PC-3 (cell line): ENCODE measurements at regions not wholly inside any gene's neighbourhood (a gene's known extent, or its start where the extent isn't known, plus 50 kb on each side); places are given as distances from the start of the nearest gene placed in this dataset.

ENCODE experiments used
- ATAC-seq: fragments of 200-7000 bp; cut with Tn5 transposase; 2 replicates; pipeline ENCODE4 v1.9.1; 2020; ENCODE audit warnings: mild to moderate bottlenecking, moderate library complexity
- BruUV-seq: library from RNA; stranded (reverse); fragments of 400-500 nt; replicated peaks from 2 replicates; lab custom pipeline; 2021; lab: Mats Ljungman, UMichigan
- CTCF ChIA-PET: fragments of 300-600 bp; sonication (Branson Sonifier 250); formaldehyde crosslinking; loops from one replicate; lab custom pipeline; 2022; ENCODE audit warnings: antibody characterized with exemption; lab: Charles Lee
- POLR2A ChIA-PET: fragments of 300-600 bp; sonication (Branson Sonifier 250); formaldehyde crosslinking; loops from one replicate; lab custom pipeline; 2022; ENCODE audit warnings: antibody characterized with exemption; ENCODE audit not compliant: unreplicated experiment; lab: Charles Lee
- DNase-seq: peaks from one replicate; pipeline ENCODE4 v3.0.0-alpha.2; 2015
- H2AFZ ChIP-seq: fragments of 300-600 bp; sonication (generic); 2 replicates; pipeline ENCODE4 v1.6.0; 2016; ENCODE audit warnings: antibody characterized with exemption, low read length
- H3F3A ChIP-seq: fragments of 300-600 bp; sonication (generic); one replicate; pipeline ENCODE4 v1.6.0; 2017; ENCODE audit warnings: antibody characterized with exemption, low read length, control low read depth, mild to moderate bottlenecking; ENCODE audit not compliant: unreplicated experiment
- H3K27ac ChIP-seq: fragments of 300-600 bp; sonication (generic); 2 replicates; pipeline ENCODE4 v1.5.1; 2016; ENCODE audit warnings: mild to moderate bottlenecking, low read length
- H3K27me3 ChIP-seq: fragments of 300-600 bp; sonication (generic); 2 replicates; pipeline ENCODE4 v1.6.1; 2016; ENCODE audit warnings: low read length, mixed read lengths
- H3K36me3 ChIP-seq: fragments of 300-600 bp; sonication (generic); 2 replicates; pipeline ENCODE4 v1.6.1; 2016; ENCODE audit warnings: low read depth, mixed run types, low read length, mixed read lengths
- H3K4me1 ChIP-seq: fragments of 300-600 bp; sonication (generic); 2 replicates; pipeline ENCODE4 v1.5.1; 2016; ENCODE audit warnings: low read length; ENCODE audit not compliant: insufficient read depth
- H3K4me2 ChIP-seq: fragments of 300-600 bp; sonication (generic); 2 replicates; pipeline ENCODE4 v1.6.0; 2016; ENCODE audit warnings: low read length
- H3K4me3 ChIP-seq: fragments of 300-600 bp; sonication (generic); 2 replicates; pipeline ENCODE4 v1.5.1; 2016; ENCODE audit warnings: mild to moderate bottlenecking, low read length, mixed read lengths
- H3K79me2 ChIP-seq: fragments of 300-600 bp; sonication (generic); 2 replicates; pipeline ENCODE4 v1.6.1; 2017; ENCODE audit warnings: low read length, mixed read lengths
- H3K9ac ChIP-seq: fragments of 300-600 bp; sonication (generic); 2 replicates; pipeline ENCODE4 v1.6.0; 2016; ENCODE audit warnings: mild to moderate bottlenecking, low read length
- H3K9me2 ChIP-seq: fragments of 300-600 bp; sonication (generic); replicated peaks from 2 replicates; pipeline ENCODE4 v1.6.1; 2016; ENCODE audit warnings: mixed run types, low read length, mixed read lengths
- H3K9me3 ChIP-seq: fragments of 300-600 bp; sonication (generic); 2 replicates; pipeline ENCODE4 v1.6.1; 2016; ENCODE audit warnings: low read length, mixed read lengths
- H4K20me1 ChIP-seq: fragments of 300-600 bp; sonication (generic); 2 replicates; pipeline ENCODE4 v1.6.1; 2016; ENCODE audit warnings: low read length, mixed read lengths
- CTCF ChIP-seq: fragments of 300-600 bp; sonication (generic); conservative IDR thresholded peaks from 2 replicates; pipeline ENCODE4 v1.5.1; 2017; ENCODE audit warnings: antibody characterized with exemption, low read depth, mild to moderate bottlenecking, low read length
- EZH2 ChIP-seq: fragments of 300-600 bp; sonication (generic); IDR thresholded peaks from one replicate; pipeline ENCODE4 v1.6.1; 2017; ENCODE audit warnings: antibody characterized with exemption, mild to moderate bottlenecking, low read length; ENCODE audit not compliant: unreplicated experiment
- EZH2phosphoT487 ChIP-seq: fragments of 300-600 bp; sonication (generic); IDR thresholded peaks from 2 replicates; pipeline ENCODE4 v1.6.1; 2018; ENCODE audit warnings: mild to moderate bottlenecking, antibody characterized with exemption, low read length, borderline replicate concordance
- intact Hi-C: fragments of 100-400 bp; cut with micrococcal nuclease; formaldehyde crosslinking; loops from 2 replicates; pipeline ENCODE4 v1.9.0; 2023

GRCh38 chr3:35275768-35276167 is 363.6 kb upstream of the ARPP21 start:
- no peaks in the 10 kb centered on the region for H3K36me3 ChIP-seq
- no peaks in the 10 kb centered on the region for H3K4me1 ChIP-seq
- no peaks in the 10 kb centered on the region for H3K27me3 ChIP-seq
- no peak overlapping the region for H3K4me3 ChIP-seq
- ChIA-PET CTCF (no interaction called here), POLR2A (no interaction called here)
- no TSS peak for BruUV-seq
- H2AFZ ChIP-seq = no peak overlapping the region
- DNase-seq = no peak
- no peak for ATAC-seq
- H3K9ac ChIP-seq = no peak overlapping the region
- H3K4me2 ChIP-seq = no peak overlapping the region
- H3K9me3 ChIP-seq = peaks cover 7% of the 10 kb centered on the region; the same call in 1 of the 2 replicates
- intact Hi-C loops = no loop called here
- H4K20me1 ChIP-seq = no peaks in the 10 kb centered on the region
- no peak for TF ChIP-seq EZH2
- H3K27ac ChIP-seq = no peak overlapping the region
- no peaks in the 10 kb centered on the region for H3K9me2 ChIP-seq
- H3F3A ChIP-seq = no peaks in the 10 kb centered on the region
- no peaks in the 10 kb centered on the region for H3K79me2 ChIP-seq

DNA sequence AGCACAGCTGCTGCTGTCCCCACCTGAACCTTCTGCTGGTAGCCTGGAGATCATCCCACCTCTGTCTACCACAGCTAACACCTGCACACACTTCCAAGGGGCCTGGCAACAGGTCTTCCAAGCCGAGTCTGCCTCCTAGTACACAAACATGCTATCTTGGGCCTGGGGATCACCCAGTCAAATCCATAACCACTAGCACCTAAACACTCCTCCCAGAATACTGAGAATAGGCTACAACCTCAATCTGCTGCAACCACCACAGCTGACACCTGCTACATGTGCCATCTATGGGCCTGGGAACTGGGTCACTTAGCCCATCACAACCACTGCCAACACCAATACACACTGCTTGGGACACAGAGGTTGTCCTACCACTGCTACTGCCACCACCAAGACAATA is 362.8 kb upstream of the ARPP21 start:
- Histone ChIP-seq H3K9me2 (no peaks in the 10 kb centered on the region), H2AFZ (no peak overlapping the region), H3K9ac (no peak overlapping the region), H3K9me3 (peaks cover 7% of the 10 kb centered on the region; the same call in 1 of the 2 replicates), H3K4me1 (no peaks in the 10 kb centered on the region), H3K27me3 (no peaks in the 10 kb centered on the region), H3F3A (no peaks in the 10 kb centered on the region), H3K4me2 (no peak overlapping the region), H3K36me3 (no peaks in the 10 kb centered on the region), H3K4me3 (no peak overlapping the region), H4K20me1 (no peaks in the 10 kb centered on the region), H3K79me2 (no peaks in the 10 kb centered on the region), H3K27ac (no peak overlapping the region)
- no peak for DNase-seq
- no TSS peak for BruUV-seq
- TF ChIP-seq EZH2phosphoT487 (no peak), EZH2 (no peak), CTCF (no peak)
- ChIA-PET POLR2A (no interaction called here), CTCF (no interaction called here)
- ATAC-seq = no peak
- intact Hi-C loops = no loop called here

DNA sequence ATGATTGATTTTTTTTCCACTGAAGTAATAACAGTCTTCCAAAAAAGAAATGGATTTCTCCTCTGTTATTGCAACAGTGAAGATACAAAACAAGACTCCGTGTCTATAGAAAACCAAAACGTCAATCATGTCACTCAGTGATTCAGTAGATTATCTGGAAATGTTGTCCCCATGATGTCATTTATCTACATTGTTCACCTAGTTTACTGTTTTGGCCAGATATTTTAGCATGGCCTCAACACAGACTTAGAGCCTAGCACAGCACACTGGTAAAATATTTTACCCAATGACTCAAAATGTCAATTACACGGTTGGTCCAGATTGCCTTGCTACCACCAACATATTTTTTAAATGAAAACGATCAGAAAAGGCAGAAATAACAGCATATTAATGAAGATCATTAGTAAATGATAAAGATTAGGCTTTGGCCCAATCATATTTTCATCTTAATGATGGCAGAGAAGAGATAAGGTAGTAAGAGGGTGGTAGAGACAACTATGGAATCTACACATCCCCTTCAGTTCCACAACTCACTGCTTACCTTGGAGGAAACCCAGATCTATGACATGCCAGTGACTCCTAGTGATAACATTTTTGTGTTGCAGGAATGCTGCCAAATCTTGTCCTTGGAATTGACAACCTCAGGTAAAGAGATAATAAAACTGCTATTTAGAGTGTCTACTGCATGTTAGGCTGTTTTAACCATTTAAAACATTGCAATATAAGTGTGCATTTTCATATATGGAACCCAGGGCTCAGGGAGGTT is 347.7 kb upstream of the ARPP21 start:
- no peaks in the 10 kb centered on the region for H3K27me3 ChIP-seq
- H3K9me2 ChIP-seq = no peaks in the 10 kb centered on the region
- no peaks in the 10 kb centered on the region for H4K20me1 ChIP-seq
- DNase-seq (no peak), ATAC-seq (peak; percentile 35; the same call in 1 of the 2 replicates)
- H3K4me1 ChIP-seq = no peaks in the 10 kb centered on the region
- H2AFZ ChIP-seq = no peak overlapping the region
- no peaks in the 10 kb centered on the region for H3K79me2 ChIP-seq
- no peak overlapping the region for H3K4me2 ChIP-seq
- H3K27ac ChIP-seq = no peak overlapping the region
- POLR2A ChIA-PET = no interaction called here
- H3K4me3 ChIP-seq = no peak overlapping the region
- H3K36me3 ChIP-seq = no peaks in the 10 kb centered on the region
- H3K9me3 ChIP-seq = peaks cover 30% of the 10 kb centered on the region; the same call in 1 of the 2 replicates
- H3K9ac ChIP-seq = no peak overlapping the region
- CTCF ChIA-PET = no interaction called here
- no TSS peak for BruUV-seq
- TF ChIP-seq CTCF = no peak
- no peak for TF ChIP-seq EZH2phosphoT487
- no peak for TF ChIP-seq EZH2
- H3F3A ChIP-seq = no peaks in the 10 kb centered on the region
- intact Hi-C loops = no loop called here
